Fibroblast of mammary gland (primary cell): ENCODE measurements at regions not wholly inside any gene's neighbourhood (a gene's known extent, or its start where the extent isn't known, plus 50 kb on each side); places are given as distances from the start of the nearest gene placed in this dataset.

Experiments
- DNase-seq: peaks from one replicate; pipeline ENCODE4 v3.0.0-alpha.2; 2010; ENCODE audit warnings: low read depth
- H3K4me3 ChIP-seq: 2 replicates; pipeline ENCODE4 v1.5.1; 2011; ENCODE audit warnings: low read depth, mild to moderate bottlenecking, low read length, moderate library complexity; ENCODE audit not compliant: control insufficient read depth
- TF ChIP-seq, protein P1 (sequence below): conservative IDR thresholded peaks from 2 replicates; pipeline ENCODE4 v1.5.1; 2011; ENCODE audit warnings: low read depth, low read length, inconsistent platforms; ENCODE audit not compliant: control insufficient read depth, insufficient read depth

DNA sequence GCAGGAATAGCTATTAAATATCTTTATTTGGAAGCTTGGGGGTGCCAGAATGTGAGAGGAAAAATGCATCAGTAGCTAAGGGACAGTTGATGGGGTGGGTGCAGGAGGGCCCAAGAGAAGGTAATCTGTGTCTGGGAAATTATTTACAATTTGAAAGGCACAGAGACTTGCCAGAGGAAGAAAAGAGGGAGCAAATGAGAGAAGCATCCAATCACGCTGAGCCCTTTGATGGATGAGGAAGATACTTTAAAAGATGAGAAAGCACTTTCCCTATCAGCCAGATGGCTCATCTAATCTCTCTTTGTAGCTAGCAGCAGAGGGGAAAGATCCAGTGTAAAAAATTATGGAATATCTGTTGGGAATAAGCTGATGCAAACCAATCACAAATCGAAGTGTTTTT is 57.0 kb upstream of the ABCA1 start:
- no peak overlapping the region for H3K4me3 ChIP-seq
- TF ChIP-seq, protein P1, sequence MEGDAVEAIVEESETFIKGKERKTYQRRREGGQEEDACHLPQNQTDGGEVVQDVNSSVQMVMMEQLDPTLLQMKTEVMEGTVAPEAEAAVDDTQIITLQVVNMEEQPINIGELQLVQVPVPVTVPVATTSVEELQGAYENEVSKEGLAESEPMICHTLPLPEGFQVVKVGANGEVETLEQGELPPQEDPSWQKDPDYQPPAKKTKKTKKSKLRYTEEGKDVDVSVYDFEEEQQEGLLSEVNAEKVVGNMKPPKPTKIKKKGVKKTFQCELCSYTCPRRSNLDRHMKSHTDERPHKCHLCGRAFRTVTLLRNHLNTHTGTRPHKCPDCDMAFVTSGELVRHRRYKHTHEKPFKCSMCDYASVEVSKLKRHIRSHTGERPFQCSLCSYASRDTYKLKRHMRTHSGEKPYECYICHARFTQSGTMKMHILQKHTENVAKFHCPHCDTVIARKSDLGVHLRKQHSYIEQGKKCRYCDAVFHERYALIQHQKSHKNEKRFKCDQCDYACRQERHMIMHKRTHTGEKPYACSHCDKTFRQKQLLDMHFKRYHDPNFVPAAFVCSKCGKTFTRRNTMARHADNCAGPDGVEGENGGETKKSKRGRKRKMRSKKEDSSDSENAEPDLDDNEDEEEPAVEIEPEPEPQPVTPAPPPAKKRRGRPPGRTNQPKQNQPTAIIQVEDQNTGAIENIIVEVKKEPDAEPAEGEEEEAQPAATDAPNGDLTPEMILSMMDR = no peak
- DNase-seq = no peak

DNA sequence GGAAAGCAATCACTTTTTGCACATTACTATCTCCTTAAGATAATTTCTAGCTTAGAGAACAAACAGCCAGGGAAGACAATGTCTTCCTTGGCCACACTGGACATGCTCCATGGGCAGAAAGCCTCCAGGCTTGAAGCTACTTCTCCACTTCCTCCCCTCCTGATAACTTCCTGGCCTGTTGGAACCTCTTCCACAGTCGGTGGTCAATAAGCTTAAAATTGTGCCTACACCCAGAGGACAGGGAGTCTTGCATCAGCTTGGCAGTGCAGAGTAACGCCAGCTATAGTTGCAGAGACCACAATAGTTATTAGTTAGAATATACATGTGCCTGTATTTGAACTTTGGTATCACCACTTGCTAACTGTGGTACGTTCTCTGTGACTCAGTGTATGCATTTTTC is 58.1 kb upstream of the ABCA1 start:
- TF ChIP-seq, protein P1 = no peak
- DNase-seq = no peak

DNA sequence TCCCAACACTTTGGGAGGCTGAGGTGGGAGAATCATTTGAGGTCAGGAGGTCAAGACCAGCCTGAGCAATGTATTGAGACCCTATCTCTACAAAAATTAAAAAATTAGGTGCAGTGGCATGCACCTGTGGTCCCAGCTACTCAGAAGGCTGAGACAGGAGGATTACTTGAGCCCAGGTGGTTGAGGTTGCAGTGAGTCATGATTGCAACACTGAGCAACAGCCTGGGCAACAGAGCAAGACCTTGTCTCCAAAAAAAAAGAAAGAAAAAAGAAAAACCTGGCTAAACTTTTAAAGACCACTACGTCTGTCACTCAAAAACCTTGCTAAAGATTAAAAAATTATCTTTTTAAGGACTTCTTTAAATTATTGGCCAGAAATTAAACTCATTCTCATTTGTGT is 59.8 kb upstream of the ABCA1 start:
- TF ChIP-seq, protein P1 = no peak
- no peak overlapping the region for H3K4me3 ChIP-seq
- DNase-seq = no peak

More for the DNA sequence above, 58.1 kb upstream of the ABCA1 start:
- H3K4me3 ChIP-seq = no peak overlapping the region

DNA sequence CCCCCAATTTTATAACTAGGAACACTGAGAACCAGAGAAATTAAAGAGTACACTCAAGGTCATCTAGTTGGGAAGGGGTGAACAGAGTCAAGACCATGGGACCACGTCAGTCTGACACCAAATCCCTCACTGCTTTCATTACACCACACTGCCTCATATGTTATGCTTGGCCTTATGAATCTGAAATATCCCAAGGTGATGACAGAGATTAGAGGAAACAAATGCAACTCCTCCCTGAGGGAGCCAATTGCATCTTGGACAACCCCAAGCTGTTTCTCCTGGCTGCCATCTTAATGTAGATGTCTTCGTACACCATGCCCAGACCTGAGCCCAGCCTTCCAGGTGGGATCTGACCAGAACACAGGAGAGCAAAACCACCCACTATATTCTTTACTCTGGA is 60.6 kb upstream of the ABCA1 start:
- H3K4me3 ChIP-seq = no peak overlapping the region
- peak; percentile 36 for DNase-seq
- TF ChIP-seq, protein P1 = no peak

DNA sequence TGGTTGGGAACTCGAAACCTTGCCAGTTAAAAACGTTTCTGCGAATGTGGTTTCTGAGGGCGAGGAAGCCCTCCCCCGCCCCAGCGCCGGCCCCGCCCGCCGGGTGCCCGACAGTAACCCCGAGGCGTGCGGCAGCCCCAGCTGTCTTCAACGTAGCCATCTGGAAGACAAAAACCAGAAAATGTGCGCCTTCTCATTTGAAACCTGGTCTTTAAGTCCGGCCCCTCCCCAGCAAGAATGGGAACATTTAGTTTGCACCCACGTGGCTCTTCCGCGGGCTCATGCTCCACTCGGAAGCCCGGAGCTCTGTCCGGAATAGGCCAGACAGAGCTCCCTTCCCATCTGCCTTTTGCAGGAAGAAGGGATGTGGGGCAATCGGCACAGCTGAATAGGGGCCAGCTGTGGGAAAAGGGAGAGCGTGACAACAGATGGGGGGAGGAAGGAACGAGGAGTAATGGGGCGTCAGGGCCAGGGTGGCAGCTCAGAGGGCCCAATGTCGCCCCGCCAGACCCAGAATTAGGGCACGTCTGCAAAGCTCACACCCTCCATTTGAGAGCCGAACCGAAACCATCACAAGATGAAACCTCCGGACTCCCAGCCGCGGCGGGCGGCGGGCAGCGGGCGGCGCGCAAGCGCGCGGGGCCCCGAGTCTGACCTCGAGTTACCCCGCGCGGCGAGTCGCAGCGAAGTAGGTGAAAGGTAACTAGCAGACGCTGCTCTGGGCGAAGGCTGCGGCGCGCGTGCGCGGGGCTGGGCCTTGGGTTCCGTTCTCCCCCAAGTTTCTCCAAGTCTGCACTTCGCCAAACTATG is 63.4 kb upstream of the ABCA1 start:
- peak overlapping the region; percentile 66 for H3K4me3 ChIP-seq
- TF ChIP-seq, protein P1 = no peak
- peak; percentile 80 for DNase-seq

DNA sequence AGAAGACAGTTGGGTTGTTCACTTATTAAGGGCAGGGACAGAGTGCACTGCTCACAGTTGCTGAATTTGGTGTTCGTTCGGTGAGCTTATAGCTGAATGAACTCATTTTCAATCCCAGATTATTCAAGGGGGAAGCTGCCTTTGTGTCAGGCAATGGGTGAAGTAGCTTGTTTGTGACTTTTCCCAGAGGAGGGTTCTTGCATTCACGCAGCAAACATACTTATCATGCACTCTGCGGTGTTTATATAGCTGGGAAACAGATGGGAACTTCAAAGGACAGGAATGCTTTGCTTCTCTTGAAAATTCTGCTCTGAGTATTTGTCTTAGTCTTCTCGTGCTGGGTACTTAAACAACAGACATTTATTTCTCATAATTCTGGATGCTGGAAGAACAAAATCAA is 64.7 kb upstream of the ABCA1 start:
- TF ChIP-seq, protein P1 = no peak
- H3K4me3 ChIP-seq = no peak overlapping the region
- peak; percentile 53 for DNase-seq
